Testis (tissue), 2 donors: ENCODE measurements at regions not wholly inside any gene's neighbourhood (a gene's known extent, or its start where the extent isn't known, plus 50 kb on each side); places are given as distances from the start of the nearest gene placed in this dataset.

Experiments used
- POLR2A ChIP-seq: fragments of 450-650 bp; IDR thresholded peaks from one replicate; pipeline ENCODE4 v1.6.1; 2017; ENCODE audit warnings: antibody characterized with exemption, mild to moderate bottlenecking, moderate library complexity
- TF ChIP-seq, protein P1 (sequence below), 3 experiments: fragments of 450-650 bp in 2 of 3; fragments of 200-600 bp in 1 of 3; sonication (generic) in 1 of 3; IDR thresholded peaks; one replicate each; pipeline ENCODE4 v1.5.1; 2016 to 2019; ENCODE audit warnings: antibody characterized with exemption in 3 of 3, mild to moderate bottlenecking in 2 of 3, moderate library complexity in 1 of 3

DNA sequence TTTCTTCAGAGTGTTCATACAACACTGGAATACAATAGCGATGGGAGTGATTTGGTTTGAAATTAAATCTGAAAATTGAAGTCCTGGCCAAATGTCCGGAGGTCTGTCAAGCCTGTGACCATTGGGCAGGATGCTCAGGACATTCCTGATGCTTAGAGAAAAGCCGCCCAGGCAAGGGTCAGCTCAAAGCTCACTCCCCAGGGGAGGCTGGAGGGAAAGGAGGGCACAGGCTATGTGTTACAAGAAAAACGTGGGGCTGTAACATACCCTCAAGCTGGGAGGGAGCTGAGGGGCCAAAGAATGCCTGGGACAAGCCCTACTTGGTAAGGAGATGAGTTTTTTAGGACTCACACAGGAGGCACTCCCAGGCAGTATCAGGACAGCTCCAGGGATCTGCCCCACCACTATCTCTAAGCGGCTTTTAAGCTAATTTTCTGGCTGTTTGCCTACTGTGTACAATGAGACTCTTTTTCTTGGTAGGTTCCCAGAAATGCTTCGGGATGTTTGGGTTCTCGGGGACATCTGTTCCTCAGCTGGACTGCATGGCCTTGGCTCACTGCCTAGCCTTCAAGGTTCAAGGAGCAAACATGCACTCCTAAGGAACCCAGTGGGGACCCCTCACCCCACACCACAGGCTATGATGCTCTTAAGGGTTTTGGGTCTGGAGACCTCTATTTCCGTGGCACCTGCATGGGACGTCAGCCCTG is 500.1 kb downstream of the BRD1 start:
- TF ChIP-seq, protein P1, sequence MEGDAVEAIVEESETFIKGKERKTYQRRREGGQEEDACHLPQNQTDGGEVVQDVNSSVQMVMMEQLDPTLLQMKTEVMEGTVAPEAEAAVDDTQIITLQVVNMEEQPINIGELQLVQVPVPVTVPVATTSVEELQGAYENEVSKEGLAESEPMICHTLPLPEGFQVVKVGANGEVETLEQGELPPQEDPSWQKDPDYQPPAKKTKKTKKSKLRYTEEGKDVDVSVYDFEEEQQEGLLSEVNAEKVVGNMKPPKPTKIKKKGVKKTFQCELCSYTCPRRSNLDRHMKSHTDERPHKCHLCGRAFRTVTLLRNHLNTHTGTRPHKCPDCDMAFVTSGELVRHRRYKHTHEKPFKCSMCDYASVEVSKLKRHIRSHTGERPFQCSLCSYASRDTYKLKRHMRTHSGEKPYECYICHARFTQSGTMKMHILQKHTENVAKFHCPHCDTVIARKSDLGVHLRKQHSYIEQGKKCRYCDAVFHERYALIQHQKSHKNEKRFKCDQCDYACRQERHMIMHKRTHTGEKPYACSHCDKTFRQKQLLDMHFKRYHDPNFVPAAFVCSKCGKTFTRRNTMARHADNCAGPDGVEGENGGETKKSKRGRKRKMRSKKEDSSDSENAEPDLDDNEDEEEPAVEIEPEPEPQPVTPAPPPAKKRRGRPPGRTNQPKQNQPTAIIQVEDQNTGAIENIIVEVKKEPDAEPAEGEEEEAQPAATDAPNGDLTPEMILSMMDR (IDR thresholded peaks at IDR 0.05): no peak
- TF ChIP-seq POLR2A: no peak
